ENCODE measurements at regions not wholly inside any gene's neighbourhood (a gene's known extent, or its start where the extent isn't known, plus 50 kb on each side); places are given as distances from the start of the nearest gene placed in this dataset.
"Not testable (repeated sequence)": the region's sequence is repeated elsewhere in the genome, so short reads cannot be mapped to it uniquely, and the experiment has no call there.

- not testable (repeated sequence) for DNase-seq
These were observed 102.8 kb upstream of the GAS1 start for GRCh38 chr9:87049929-87050608.

DNA sequence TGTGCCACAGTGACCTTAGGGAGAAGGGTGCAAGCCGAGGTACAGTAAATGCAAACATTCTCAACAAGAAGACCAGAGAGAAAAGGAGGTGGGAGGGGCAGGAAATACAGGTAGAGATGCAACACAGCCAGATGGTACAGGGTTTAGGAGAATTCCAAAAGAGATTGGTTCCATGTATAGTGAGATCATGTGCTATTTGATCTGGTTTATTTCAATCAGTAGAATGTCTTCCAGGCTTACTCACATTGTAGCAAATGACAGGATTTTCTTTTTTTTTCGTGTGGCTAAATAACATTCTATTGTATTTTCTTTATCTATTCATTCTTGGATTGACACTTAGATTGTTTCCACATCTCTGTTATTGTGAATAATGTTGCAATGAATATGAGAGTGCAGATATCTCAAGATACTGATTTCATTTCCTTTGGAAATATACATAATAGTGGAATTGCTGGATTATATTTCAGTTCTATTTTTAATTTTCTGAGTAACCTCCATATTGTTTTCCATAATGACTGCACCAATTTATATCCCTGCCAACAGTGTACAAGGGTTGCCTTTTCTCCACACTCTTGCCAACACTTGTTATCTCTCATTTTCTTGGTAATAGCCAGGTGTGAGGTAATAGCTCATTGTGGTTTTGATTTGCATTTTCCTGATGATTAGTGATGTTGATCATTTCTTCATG lies 107.8 kb upstream of the GAS1 start:
- no peak for DNase-seq

DNA sequence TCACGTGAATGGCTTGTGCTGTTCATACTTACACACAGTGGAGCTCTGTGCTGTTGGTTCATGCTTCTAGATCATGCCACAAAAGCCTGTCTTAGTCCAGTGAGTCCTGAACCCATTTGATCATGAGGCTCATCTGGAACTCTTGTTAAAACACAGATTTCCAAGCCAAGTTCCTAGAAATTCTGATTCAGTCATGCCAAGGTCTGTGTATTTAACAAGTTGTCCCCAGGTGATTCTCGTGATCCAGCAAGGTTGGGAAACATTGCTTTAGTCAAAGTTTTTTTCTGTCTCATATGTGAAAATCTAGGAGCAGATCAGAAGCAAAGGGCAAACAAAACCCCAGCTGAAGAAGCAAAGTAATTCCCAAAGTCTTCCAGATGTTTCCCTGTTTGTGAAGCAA lies 112.5 kb upstream of the GAS1 start:
- DNase-seq = no peak

GRCh38 chr9:87062746-87063145 lies 115.4 kb upstream of the GAS1 start:
- no peak for DNase-seq

GRCh38 chr9:87063246-87063645 lies 115.9 kb upstream of the GAS1 start:
- DNase-seq = no peak

- DNase-seq = no peak
These were observed 116.6 kb upstream of the GAS1 start for GRCh38 chr9:87063871-87064270.

DNA sequence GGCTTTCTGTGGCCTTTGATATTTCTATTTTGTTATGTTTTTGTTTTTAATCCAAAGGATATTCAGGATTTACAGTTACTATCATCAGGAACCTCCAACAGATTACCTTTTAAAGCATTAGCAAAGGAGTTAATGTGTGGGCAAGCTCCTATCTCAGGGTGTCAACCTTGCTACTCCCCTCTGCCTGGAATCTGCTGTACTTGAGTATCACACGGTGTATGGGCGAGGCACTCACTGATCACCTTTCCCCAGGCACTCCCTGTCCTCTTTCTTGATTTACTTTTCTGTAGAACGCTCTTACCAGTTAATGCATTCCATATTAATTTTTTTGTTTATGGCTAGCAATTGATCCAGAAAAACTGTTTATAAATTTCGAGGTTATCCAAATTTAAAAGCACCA lies 117.0 kb upstream of the GAS1 start:
- DNase-seq = no peak

GRCh38 chr9:87065981-87066380 lies 118.7 kb upstream of the GAS1 start:
- DNase-seq = no peak

GRCh38 chr9:87067426-87067825 lies 120.1 kb upstream of the GAS1 start:
- no peak for DNase-seq

DNA sequence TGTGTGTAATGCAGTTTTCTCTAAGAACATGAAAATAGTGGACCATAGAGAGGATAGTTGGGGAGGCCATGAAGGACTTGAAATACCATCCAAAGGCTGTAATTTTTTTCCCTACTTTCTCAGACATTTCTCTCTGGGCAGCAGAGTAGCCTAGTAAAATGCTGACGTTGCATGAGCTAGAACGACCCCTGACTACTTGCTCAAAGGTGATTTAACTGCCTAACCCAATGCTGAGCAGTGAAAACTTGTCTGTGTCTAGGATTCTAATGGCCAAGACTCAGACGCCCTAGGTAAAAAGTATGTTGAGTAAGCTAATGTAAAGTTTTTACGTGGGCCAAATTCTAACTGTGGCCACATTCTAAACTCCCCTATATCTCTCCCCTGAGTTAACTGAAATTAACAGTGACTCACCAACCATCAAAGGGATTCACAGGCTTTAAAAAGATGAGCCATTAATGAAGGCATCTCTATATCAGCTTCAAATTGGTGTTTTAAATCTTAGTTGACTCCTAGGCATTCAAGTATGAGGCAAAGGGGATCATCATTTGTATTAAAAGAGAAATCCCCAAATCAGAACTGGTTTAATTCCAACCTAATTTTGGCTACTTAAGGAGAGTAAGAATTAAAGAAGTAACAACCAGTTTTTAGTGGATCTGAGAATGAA lies 121.0 kb upstream of the GAS1 start:
- DNase-seq = no peak

- no peak for DNase-seq
These were observed 122.4 kb upstream of the GAS1 start for GRCh38 chr9:87069690-87070089.

DNA sequence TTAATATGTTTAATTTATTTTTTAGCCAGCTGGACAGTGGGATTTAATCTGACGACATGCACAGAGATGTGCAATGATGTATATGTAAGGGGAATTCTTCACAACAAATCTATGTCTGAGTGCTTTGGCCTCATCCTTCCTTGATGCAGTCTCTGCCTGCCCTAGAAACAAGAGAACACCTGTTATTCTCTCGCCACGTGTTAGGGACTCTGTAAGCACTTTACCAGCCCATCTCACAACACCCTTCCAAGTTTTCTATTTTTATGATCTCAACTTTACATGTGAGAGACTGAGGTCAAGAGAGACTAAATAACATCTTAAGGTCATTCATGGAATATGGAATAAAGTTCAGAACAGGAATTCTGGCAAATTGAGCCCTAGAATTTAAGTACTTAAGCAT lies 123.0 kb upstream of the GAS1 start:
- DNase-seq = no peak

DNA sequence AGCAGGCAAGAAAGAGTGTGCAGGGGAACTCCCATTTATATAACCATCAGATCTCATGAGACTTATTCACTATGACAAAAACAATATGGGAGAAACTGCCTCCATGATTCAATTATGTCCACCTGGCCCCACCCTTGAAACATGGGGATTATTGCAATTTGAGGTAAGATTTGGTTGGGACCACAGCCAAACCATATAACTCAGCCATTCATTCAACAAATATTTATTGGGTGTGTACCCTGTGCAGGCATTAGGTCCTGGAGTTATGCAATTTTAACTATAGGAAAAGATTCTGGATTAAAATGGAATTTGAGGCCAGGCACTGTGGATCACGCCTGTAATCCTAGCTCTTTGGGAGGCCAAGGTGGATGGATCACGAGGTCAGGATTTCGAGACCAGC lies 124.2 kb upstream of the GAS1 start:
- DNase-seq = no peak

GRCh38 chr9:87073692-87074091 lies 126.4 kb upstream of the GAS1 start:
- DNase-seq = no peak

GRCh38 chr9:87075537-87075936 lies 128.2 kb upstream of the GAS1 start:
- DNase-seq = no peak

DNA sequence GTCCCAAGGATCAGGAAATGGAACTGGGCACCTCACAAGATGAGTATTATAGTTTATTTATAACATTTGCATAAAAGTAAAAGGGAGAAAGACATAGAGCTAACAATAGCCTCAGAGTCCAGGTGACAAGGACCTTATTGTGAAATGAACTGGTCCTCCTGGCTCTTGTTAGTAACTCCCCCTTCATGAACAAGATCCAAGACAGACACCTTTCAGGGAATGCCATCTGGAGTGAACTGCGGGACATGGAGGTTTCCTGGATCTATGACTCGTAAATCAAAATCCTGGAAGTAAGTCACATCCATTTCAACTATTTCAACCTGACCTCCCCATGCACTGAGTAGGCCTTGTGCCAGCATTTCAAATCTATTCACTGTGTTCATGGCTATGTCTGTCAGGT lies 129.5 kb upstream of the GAS1 start:
- DNase-seq = no peak

DNA sequence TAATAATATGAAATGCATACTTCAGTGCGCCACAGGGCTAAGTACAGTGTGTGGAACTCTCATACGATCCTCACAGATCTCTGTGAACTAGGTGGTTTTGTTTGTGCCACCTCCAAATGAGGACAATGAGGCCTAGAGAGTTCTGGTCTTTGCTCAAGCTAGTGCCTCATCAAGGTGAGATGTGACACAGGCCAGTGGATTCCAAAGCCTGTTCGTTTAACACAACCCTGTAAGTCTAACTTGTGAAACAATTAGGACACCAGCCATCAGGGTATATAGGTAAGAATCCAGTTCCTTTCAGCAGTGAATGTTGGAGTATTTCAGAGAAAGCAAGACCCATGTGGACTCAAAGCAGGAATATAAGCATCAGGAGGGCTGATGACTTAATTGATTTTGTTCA lies 130.7 kb upstream of the GAS1 start:
- DNase-seq = no peak

DNA sequence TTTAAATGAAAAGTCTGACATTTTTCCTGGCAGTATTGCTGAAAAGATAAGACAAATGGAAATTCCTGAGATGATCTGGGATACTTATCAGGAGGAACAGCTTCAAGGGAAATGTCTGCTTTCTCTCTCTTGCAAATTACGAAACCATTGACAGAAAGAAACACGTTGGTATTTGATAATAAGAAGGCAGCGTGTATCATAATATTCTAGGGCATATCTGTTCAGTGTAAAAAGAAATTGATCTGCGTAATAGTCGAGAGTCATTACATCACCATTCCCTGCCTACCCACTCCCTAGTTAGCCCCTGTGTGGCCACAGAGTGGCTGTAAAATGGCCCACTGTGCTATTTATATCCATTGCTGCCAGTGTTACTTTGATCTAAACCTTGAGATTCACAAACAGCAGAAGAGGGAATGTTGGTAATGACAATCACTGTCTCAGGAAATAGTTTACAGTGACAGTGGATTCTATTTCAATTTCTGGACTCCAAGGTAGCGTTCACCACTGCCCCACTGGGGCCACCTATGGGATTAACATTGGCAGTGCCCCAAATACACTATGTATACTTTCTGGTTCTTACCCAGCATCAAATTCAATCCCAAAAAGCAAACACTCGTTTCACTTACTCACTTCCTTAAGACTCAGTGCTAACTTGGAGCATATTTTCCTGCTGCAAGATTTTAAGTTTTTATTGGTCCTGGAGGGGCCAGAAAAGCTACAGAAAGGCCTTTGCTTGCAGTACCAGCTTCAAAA lies 133.4 kb upstream of the GAS1 start:
- no peak for DNase-seq

DNA sequence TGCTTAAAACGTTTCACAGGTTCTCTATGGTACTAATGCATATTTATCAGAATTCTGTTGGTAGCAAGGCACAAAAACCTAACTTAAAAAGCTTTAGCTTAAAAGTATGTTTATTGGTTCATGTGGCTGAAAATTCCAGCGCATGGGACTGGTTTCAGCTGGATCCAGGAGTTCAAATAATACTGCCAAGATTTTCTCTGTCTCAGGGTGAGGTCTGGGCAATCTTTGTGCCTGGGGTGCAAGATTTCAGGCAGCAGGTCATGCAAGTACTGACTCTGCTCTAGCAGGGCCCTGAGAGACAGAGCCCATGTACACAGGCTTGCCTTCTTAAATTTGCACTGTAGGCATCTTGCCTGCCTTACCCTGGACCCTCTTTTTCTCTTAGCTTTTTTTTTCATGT lies 134.2 kb upstream of the GAS1 start:
- DNase-seq = no peak

DNA sequence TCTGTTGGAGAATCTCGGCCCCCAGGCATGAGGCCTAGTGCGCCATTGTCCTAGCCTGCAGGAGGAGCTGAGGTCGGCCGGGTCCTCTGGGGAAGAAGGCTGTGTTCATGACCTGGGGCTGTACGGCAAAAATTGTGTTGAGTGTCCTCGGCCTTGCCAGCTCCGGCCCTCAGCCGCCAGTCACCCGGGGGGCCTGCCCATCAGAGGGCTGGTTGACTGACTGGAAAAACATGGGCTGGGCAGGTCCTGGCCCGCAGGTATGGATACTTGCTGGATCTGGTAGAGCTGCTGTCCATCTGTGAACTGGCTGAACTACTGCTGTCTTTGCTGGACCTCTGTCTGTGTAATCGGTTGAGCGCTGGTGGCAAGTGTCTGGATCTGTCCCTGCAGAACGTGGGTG lies 136.7 kb upstream of the GAS1 start:
- no peak for DNase-seq

GRCh38 chr9:87084407-87084806 lies 137.1 kb upstream of the GAS1 start:
- no peak for DNase-seq

- DNase-seq = no peak
These were observed 137.8 kb upstream of the GAS1 start for GRCh38 chr9:87085073-87085472.

GRCh38 chr9:87085521-87085920 lies 138.2 kb upstream of the GAS1 start:
- DNase-seq = no peak

Measured in NCI-H446 (cell line).